CD8-positive, alpha-beta memory T cell (primary cell): ENCODE measurements at regions not wholly inside any gene's neighbourhood (a gene's known extent, or its start where the extent isn't known, plus 50 kb on each side); places are given as distances from the start of the nearest gene placed in this dataset.

Experiments
- CTCF ChIA-PET: fragments of 350-600 bp; sonication (Branson Sonifier 250); formaldehyde crosslinking; loops from one replicate; lab custom pipeline; 2021; ENCODE audit warnings: antibody characterized with exemption; lab: Charles Lee
- POLR2A ChIA-PET: fragments of 350-600 bp; sonication (Branson Sonifier 250); formaldehyde crosslinking; loops from one replicate; lab custom pipeline; 2021; ENCODE audit warnings: antibody characterized with exemption; lab: Charles Lee
- DNase-seq, 5 donors: peaks; one replicate each; pipeline versions ENCODE4 v3.0.0 to v3.0.0-alpha.2; 2020 to 2022; ENCODE audit warnings: mixed read lengths in 1 of 5
- H3K27ac ChIP-seq: one replicate; pipeline ENCODE4 v1.7.0; 2013; ENCODE audit warnings: low read depth, mild to moderate bottlenecking, low read length, moderate library complexity
- H3K27me3 ChIP-seq: 2 replicates; pipeline ENCODE4 v1.7.0; 2013; ENCODE audit warnings: low read length, mild to moderate bottlenecking; ENCODE audit not compliant: insufficient read depth, poor library complexity, severe bottlenecking
- H3K36me3 ChIP-seq: 2 replicates; pipeline ENCODE4 v1.7.0; 2013; ENCODE audit warnings: mild to moderate bottlenecking, low read length, moderate library complexity; ENCODE audit not compliant: insufficient read depth
- H3K4me1 ChIP-seq: 2 replicates; pipeline ENCODE4 v1.7.0; 2013; ENCODE audit warnings: mild to moderate bottlenecking, low read length, moderate library complexity; ENCODE audit not compliant: insufficient read depth
- H3K4me3 ChIP-seq: 2 replicates; pipeline ENCODE4 v1.7.0; 2013; ENCODE audit warnings: mild to moderate bottlenecking, low read length
- H3K9me3 ChIP-seq: 2 replicates; pipeline ENCODE4 v1.7.0; 2013; ENCODE audit warnings: mild to moderate bottlenecking, low read length
- H3K27ac Mint-ChIP-seq, 8 donors: one replicate each; pipeline ENCODE4 v1.8.0; 2020 to 2021; ENCODE audit warnings: mixed read lengths in 8 of 8, mild to moderate bottlenecking in 6 of 8, inconsistent platforms in 3 of 8, moderate library complexity in 3 of 8
- H3K27me3 Mint-ChIP-seq, 2 donors: one replicate each; pipeline ENCODE4 v1.8.0; 2020 to 2021; ENCODE audit warnings: mixed read lengths in 2 of 2, mild to moderate bottlenecking in 1 of 2, moderate library complexity in 1 of 2
- H3K36me3 Mint-ChIP-seq, 3 donors: one replicate each; pipeline ENCODE4 v1.8.0; 2020 to 2021; ENCODE audit warnings: mixed read lengths in 3 of 3, inconsistent platforms in 1 of 3, mild to moderate bottlenecking in 1 of 3
- H3K4me1 Mint-ChIP-seq, 3 donors: one replicate each; pipeline ENCODE4 v1.8.0; 2020 to 2021; ENCODE audit warnings: mixed read lengths in 3 of 3, inconsistent platforms in 1 of 3, mild to moderate bottlenecking in 1 of 3
- H3K4me3 Mint-ChIP-seq, 7 donors: one replicate each; pipeline ENCODE4 v1.8.0; 2020 to 2021; ENCODE audit warnings: mixed read lengths in 7 of 7, mild to moderate bottlenecking in 6 of 7, moderate library complexity in 4 of 7, inconsistent platforms in 2 of 7
- H3K9me3 Mint-ChIP-seq, 5 donors: one replicate each; pipeline ENCODE4 v1.8.0; 2020 to 2022; ENCODE audit warnings: mixed read lengths in 5 of 5, mild to moderate bottlenecking in 3 of 5, moderate library complexity in 2 of 5, inconsistent platforms in 1 of 5

- DNase-seq: no peak
- Histone ChIP-seq H3K4me3 (no peak overlapping the region), H3K36me3 (no peaks in the 10 kb centered on the region), H3K27ac (no peak overlapping the region), H3K4me1 (no peaks in the 10 kb centered on the region), H3K9me3 (no peaks in the 10 kb centered on the region), H3K27me3 (no peaks in the 10 kb centered on the region)
- no peaks in the 10 kb centered on the region for H3K4me1 Mint-ChIP-seq
- no peaks in the 10 kb centered on the region for H3K36me3 Mint-ChIP-seq
- no peaks in the 10 kb centered on the region for H3K9me3 Mint-ChIP-seq
- no peaks in the 10 kb centered on the region for H3K27me3 Mint-ChIP-seq
- ChIA-PET CTCF (no interaction called here), POLR2A (no interaction called here)
- no peak overlapping the region for H3K27ac Mint-ChIP-seq
- H3K4me3 Mint-ChIP-seq: no peak overlapping the region
Measured at GRCh38 chrX:6472652-6473342, 62.1 kb downstream of the VCX3A start.

DNA sequence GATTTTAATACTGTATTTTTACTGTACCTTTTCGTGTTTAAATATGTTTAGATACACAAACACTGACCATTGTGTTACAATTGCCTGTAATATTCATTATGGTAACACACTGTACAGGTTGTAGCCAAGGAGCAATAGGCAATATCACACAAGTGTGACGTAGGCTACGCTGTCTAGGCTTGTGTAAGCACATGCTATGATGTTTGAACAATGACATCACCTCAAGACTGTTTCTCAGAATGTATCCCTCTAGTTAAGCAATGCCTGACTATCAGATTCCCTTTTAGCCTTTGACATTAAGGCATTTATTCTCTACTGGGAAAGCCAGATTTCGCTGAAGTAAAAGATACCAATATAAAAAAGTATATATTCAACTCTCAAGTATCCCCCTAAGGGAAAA lies 66.2 kb downstream of the VCX3A start:
- Mint-ChIP-seq H3K9me3 (peaks cover 0 to 5% (median 0%) of the 10 kb centered on the region in 5 donors), H3K4me3 (no peak overlapping the region), H3K27ac (no peak overlapping the region), H3K4me1 (no peaks in the 10 kb centered on the region), H3K36me3 (no peaks in the 10 kb centered on the region), H3K27me3 (no peaks in the 10 kb centered on the region)
- H3K4me3 ChIP-seq: no peak overlapping the region
- H3K27me3 ChIP-seq: no peaks in the 10 kb centered on the region
- H3K27ac ChIP-seq: no peak overlapping the region
- DNase-seq: no peak
- H3K4me1 ChIP-seq: no peaks in the 10 kb centered on the region
- ChIA-PET POLR2A (no interaction called here), CTCF (no interaction called here)
- no peaks in the 10 kb centered on the region for H3K9me3 ChIP-seq
- H3K36me3 ChIP-seq: no peaks in the 10 kb centered on the region

- Mint-ChIP-seq H3K4me3 (no peak overlapping the region), H3K9me3 (peaks cover 0 to 5% (median 2%) of the 10 kb centered on the region in 5 donors), H3K27me3 (no peaks in the 10 kb centered on the region), H3K27ac (no peak overlapping the region), H3K36me3 (no peaks in the 10 kb centered on the region), H3K4me1 (no peaks in the 10 kb centered on the region)
- no peaks in the 10 kb centered on the region for H3K36me3 ChIP-seq
- no peak overlapping the region for H3K4me3 ChIP-seq
- ChIA-PET CTCF (no interaction called here), POLR2A (no interaction called here)
- no peaks in the 10 kb centered on the region for H3K9me3 ChIP-seq
- no peak for DNase-seq
- H3K27me3 ChIP-seq: no peaks in the 10 kb centered on the region
- no peaks in the 10 kb centered on the region for H3K4me1 ChIP-seq
- no peak overlapping the region for H3K27ac ChIP-seq
Measured at GRCh38 chrX:6465756-6466155, 69.2 kb downstream of the VCX3A start.

DNA sequence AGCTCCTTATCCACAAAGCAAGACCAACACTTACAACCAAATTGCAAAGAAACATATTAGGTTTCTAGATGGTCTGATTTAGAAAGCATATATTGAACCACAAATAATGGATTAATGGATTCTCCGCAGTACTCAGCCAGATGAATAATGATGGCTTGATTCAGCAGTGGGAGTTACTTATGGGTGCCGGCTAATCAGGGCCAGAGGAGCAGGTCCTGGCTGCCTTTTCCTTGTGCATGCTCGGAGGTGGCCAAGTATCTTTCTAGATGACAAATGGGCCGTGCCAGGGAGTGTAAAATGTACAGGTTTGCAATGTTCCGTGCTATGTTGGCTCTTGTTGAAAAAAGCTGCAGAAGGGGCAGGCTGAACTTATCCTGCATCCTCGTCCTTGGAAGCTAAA lies 70.2 kb downstream of the VCX3A start:
- no peak for DNase-seq
- POLR2A ChIA-PET: no interaction called here
- H3K27me3 ChIP-seq: no peaks in the 10 kb centered on the region
- no peak overlapping the region for H3K27ac ChIP-seq
- CTCF ChIA-PET: no interaction called here
- peaks cover 0 to 7% (median 5%) of the 10 kb centered on the region in 5 donors for H3K9me3 Mint-ChIP-seq
- no peaks in the 10 kb centered on the region for H3K9me3 ChIP-seq
- no peaks in the 10 kb centered on the region for H3K36me3 Mint-ChIP-seq
- H3K36me3 ChIP-seq: no peaks in the 10 kb centered on the region
- no peaks in the 10 kb centered on the region for H3K4me1 ChIP-seq
- no peaks in the 10 kb centered on the region for H3K27me3 Mint-ChIP-seq
- no peak overlapping the region for H3K4me3 Mint-ChIP-seq
- H3K4me3 ChIP-seq: no peak overlapping the region
- no peaks in the 10 kb centered on the region for H3K4me1 Mint-ChIP-seq
- no peak overlapping the region for H3K27ac Mint-ChIP-seq

DNA sequence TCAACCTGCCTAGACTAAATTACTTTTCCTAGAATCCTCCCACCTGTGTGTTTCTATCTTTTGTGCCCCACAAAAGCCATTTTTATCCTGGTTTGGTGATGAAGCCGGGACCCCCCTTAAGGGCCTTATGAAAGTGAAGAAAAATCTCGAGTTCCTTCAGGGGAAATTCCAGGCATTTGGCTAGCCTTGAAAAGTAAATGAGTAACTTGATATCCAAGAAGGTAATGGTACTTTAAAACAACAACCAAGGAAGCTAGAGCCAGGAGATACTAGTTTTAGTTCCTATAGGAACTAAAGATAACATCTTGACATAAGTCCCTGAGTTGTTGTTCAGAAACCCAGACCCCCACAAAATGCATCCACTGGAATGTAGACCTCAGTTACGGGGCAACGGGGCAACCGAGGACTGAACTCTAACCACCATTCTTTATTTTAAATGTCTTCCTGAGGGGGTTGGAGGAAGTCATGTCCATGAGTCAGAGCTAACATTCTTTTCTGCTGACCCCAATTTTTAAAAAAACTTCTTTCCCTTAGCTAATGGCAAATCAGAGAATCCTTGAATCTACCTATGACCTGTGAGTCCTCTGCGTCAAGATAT lies 73.9 kb downstream of the VCX3A start:
- no peak for DNase-seq
- H3K9me3 ChIP-seq: no peaks in the 10 kb centered on the region
- Mint-ChIP-seq H3K4me1 (no peaks in the 10 kb centered on the region), H3K9me3 (peaks cover 0 to 13% (median 7%) of the 10 kb centered on the region in 5 donors), H3K27ac (no peak overlapping the region), H3K36me3 (no peaks in the 10 kb centered on the region), H3K4me3 (no peak overlapping the region), H3K27me3 (no peaks in the 10 kb centered on the region)
- H3K4me1 ChIP-seq: no peaks in the 10 kb centered on the region
- no peak overlapping the region for H3K27ac ChIP-seq
- no peaks in the 10 kb centered on the region for H3K36me3 ChIP-seq
- CTCF ChIA-PET: no interaction called here
- POLR2A ChIA-PET: no interaction called here
- H3K27me3 ChIP-seq: no peaks in the 10 kb centered on the region
- no peak overlapping the region for H3K4me3 ChIP-seq

DNA sequence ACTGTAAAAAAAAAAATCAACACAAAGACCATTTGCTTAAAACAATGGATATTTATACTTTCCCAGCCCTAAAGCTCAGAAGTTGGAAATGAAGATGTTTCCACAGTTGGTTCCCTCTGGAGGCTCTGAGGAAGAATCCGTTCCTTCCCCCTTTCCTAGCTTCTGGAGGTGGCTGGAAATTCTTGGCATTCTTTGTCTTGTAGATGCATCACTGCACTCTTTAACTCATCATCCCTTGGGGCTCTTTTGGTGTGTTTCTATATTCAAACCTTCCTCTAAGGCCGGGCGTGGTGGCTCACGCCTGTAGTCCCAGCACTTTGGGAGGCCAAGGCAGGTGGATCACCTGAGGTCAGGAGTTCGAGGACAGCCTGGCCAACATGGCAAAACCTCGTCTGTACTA lies 78.7 kb downstream of the VCX3A start:
- H3K27me3 ChIP-seq: no peaks in the 10 kb centered on the region
- H3K27ac ChIP-seq: no peak overlapping the region
- Mint-ChIP-seq H3K4me1 (no peaks in the 10 kb centered on the region), H3K27me3 (peaks cover 0 to 2% of the 10 kb centered on the region in 2 donors), H3K4me3 (no peak overlapping the region), H3K27ac (peak overlapping the region in 1 of 8 donors; percentile 87), H3K9me3 (peaks cover 0 to 20% (median 5%) of the 10 kb centered on the region in 5 donors), H3K36me3 (no peaks in the 10 kb centered on the region)
- no peaks in the 10 kb centered on the region for H3K4me1 ChIP-seq
- ChIA-PET CTCF (no interaction called here), POLR2A (no interaction called here)
- no peaks in the 10 kb centered on the region for H3K36me3 ChIP-seq
- no peak for DNase-seq
- H3K4me3 ChIP-seq: no peak overlapping the region
- H3K9me3 ChIP-seq: no peaks in the 10 kb centered on the region

DNA sequence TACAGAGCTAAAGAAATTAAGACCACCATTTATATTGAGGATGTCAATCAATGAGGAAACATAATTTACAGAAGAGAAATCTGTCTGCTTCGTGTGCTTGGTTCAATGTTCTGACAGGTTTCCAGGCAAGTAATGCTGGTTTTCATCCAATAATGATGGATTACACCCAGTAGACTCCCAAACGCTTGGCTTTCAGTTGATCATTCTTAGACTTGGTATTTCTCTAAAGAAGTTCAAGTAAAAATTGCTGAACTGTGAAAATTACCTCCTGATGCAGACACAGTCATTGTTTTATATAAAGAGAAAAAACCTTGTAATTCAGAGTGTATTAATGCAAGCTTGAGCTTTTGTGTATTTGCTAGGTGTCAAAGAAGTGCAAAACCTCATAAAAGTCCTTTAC lies 85.0 kb downstream of the VCX3A start:
- Mint-ChIP-seq H3K27me3 (peaks cover 0 to 2% of the 10 kb centered on the region in 2 donors), H3K27ac (no peak overlapping the region), H3K9me3 (peaks cover 0 to 10% (median 3%) of the 10 kb centered on the region in 5 donors), H3K36me3 (no peaks in the 10 kb centered on the region), H3K4me3 (no peak overlapping the region), H3K4me1 (no peaks in the 10 kb centered on the region)
- no peaks in the 10 kb centered on the region for H3K27me3 ChIP-seq
- H3K9me3 ChIP-seq: no peaks in the 10 kb centered on the region
- H3K27ac ChIP-seq: no peak overlapping the region
- H3K36me3 ChIP-seq: no peaks in the 10 kb centered on the region
- DNase-seq: no peak
- no peak overlapping the region for H3K4me3 ChIP-seq
- ChIA-PET CTCF (no interaction called here), POLR2A (no interaction called here)
- no peaks in the 10 kb centered on the region for H3K4me1 ChIP-seq

GRCh38 chrX:6448003-6448402 lies 86.9 kb downstream of the VCX3A start:
- ChIA-PET CTCF (no interaction called here), POLR2A (no interaction called here)
- no peak overlapping the region for H3K4me3 ChIP-seq
- no peak overlapping the region for H3K27ac ChIP-seq
- no peak overlapping the region for H3K4me3 Mint-ChIP-seq
- peaks cover 0 to 2% of the 10 kb centered on the region in 2 donors for H3K27me3 Mint-ChIP-seq
- H3K9me3 ChIP-seq: no peaks in the 10 kb centered on the region
- DNase-seq: no peak
- H3K4me1 ChIP-seq: no peaks in the 10 kb centered on the region
- no peaks in the 10 kb centered on the region for H3K4me1 Mint-ChIP-seq
- H3K36me3 ChIP-seq: no peaks in the 10 kb centered on the region
- H3K27ac Mint-ChIP-seq: no peak overlapping the region
- no peaks in the 10 kb centered on the region for H3K27me3 ChIP-seq
- no peaks in the 10 kb centered on the region for H3K36me3 Mint-ChIP-seq
- peaks cover 0 to 10% (median 3%) of the 10 kb centered on the region in 5 donors for H3K9me3 Mint-ChIP-seq
